ENCODE measurements at regions not wholly inside any gene's neighbourhood (a gene's known extent, or its start where the extent isn't known, plus 50 kb on each side); places are given as distances from the start of the nearest gene placed in this dataset.

- no peaks in the 10 kb centered on the region for H3K36me3 ChIP-seq (ENCODE audit: control insufficient read depth in 2 of 2, extremely low read depth in 1 of 2, insufficient read depth in 2 of 2, low read length in 2 of 2)
- H2AFZ ChIP-seq (ENCODE audit: control insufficient read depth, low read length): no peak overlapping the region
- no peak overlapping the region for H3K9ac ChIP-seq (ENCODE audit: control insufficient read depth, extremely low read depth, insufficient read depth, low read length)
- H3K4me1 ChIP-seq (ENCODE audit: control insufficient read depth, extremely low read depth, insufficient read depth, low read length): no peaks in the 10 kb centered on the region
- DNase-seq (ENCODE audit: low read depth, low spot score) (no peak), FAIRE-seq (no peak)
- no peaks in the 10 kb centered on the region for H3K9me3 ChIP-seq (ENCODE audit: control insufficient read depth, low read depth, low read length)
- no peaks in the 10 kb centered on the region for H3K27me3 ChIP-seq (ENCODE audit: control insufficient read depth, extremely low read depth, insufficient read depth, low read length)
- no peaks in the 10 kb centered on the region for H3K79me2 ChIP-seq (ENCODE audit: control insufficient read depth, insufficient read depth, low read length)
- no peak overlapping the region for H3K4me3 ChIP-seq (ENCODE audit: control insufficient read depth in 2 of 3, extremely low read depth in 1 of 3, insufficient read depth in 2 of 3, low read depth in 1 of 3, low read length in 3 of 3)
- H3K4me2 ChIP-seq (ENCODE audit: control insufficient read depth, extremely low read depth, insufficient read depth, low read depth, low read length): no peak overlapping the region
- TF ChIP-seq CTCF (optimal IDR thresholded peaks at IDR 0.05 in 1 of 3, IDR thresholded peaks at IDR 0.05 in 1 of 3, conservative IDR thresholded peaks at IDR 0.05 in 1 of 3; ENCODE audit: extremely low read depth in 1 of 3, insufficient read depth in 2 of 3, low read length in 3 of 3): no peak
- TF ChIP-seq EZH2 (IDR thresholded peaks at IDR 0.05; ENCODE audit: low read length): no peak
- dilution Hi-C loops (cut with MboI; ENCODE audit: extremely low pct_ligation_motif_present, low sequenced_read_pairs): no loop called here
- H3K9me1 ChIP-seq (ENCODE audit: control insufficient read depth, extremely low read depth, insufficient read depth, low read length): no peaks in the 10 kb centered on the region
- no peaks in the 10 kb centered on the region for H4K20me1 ChIP-seq (ENCODE audit: control insufficient read depth, extremely low read depth, insufficient read depth, low read length)
- H3K27ac ChIP-seq (ENCODE audit: control insufficient read depth, insufficient read depth, low read length): no peak overlapping the region
Measured at GRCh38 chr19:33919291-33919690, 122.6 kb downstream of the KCTD15 start.

GRCh38 chr19:33921165-33921564, 124.5 kb downstream of the KCTD15 start:
- Histone ChIP-seq H3K9me3 (ENCODE audit: control insufficient read depth, low read depth, low read length) (no peaks in the 10 kb centered on the region), H3K9me1 (ENCODE audit: control insufficient read depth, extremely low read depth, insufficient read depth, low read length) (no peaks in the 10 kb centered on the region), H3K4me3 (ENCODE audit: control insufficient read depth in 2 of 3, extremely low read depth in 1 of 3, insufficient read depth in 2 of 3, low read depth in 1 of 3, low read length in 3 of 3) (no peak overlapping the region), H3K27me3 (ENCODE audit: control insufficient read depth, extremely low read depth, insufficient read depth, low read length) (no peaks in the 10 kb centered on the region), H3K4me2 (ENCODE audit: control insufficient read depth, extremely low read depth, insufficient read depth, low read depth, low read length) (no peak overlapping the region), H4K20me1 (ENCODE audit: control insufficient read depth, extremely low read depth, insufficient read depth, low read length) (no peaks in the 10 kb centered on the region), H3K36me3 (ENCODE audit: control insufficient read depth in 2 of 2, extremely low read depth in 1 of 2, insufficient read depth in 2 of 2, low read length in 2 of 2) (no peaks in the 10 kb centered on the region), H3K79me2 (ENCODE audit: control insufficient read depth, insufficient read depth, low read length) (no peaks in the 10 kb centered on the region), H3K9ac (ENCODE audit: control insufficient read depth, extremely low read depth, insufficient read depth, low read length) (no peak overlapping the region), H3K27ac (ENCODE audit: control insufficient read depth, insufficient read depth, low read length) (no peak overlapping the region), H2AFZ (ENCODE audit: control insufficient read depth, low read length) (no peak overlapping the region), H3K4me1 (ENCODE audit: control insufficient read depth, extremely low read depth, insufficient read depth, low read length) (no peaks in the 10 kb centered on the region)
- dilution Hi-C loops (cut with MboI; ENCODE audit: extremely low pct_ligation_motif_present, low sequenced_read_pairs): no loop called here
- FAIRE-seq (no peak), DNase-seq (ENCODE audit: low read depth, low spot score) (no peak)
- TF ChIP-seq EZH2 (IDR thresholded peaks at IDR 0.05; ENCODE audit: low read length): no peak
- TF ChIP-seq CTCF (optimal IDR thresholded peaks at IDR 0.05 in 1 of 3, IDR thresholded peaks at IDR 0.05 in 1 of 3, conservative IDR thresholded peaks at IDR 0.05 in 1 of 3; ENCODE audit: extremely low read depth in 1 of 3, insufficient read depth in 2 of 3, low read length in 3 of 3): no peak
